Lower leg skin (tissue), 4 donors: ENCODE measurements at regions not wholly inside any gene's neighbourhood (a gene's known extent, or its start where the extent isn't known, plus 50 kb on each side); places are given as distances from the start of the nearest gene placed in this dataset.

ENCODE experiments used
- DNase-seq, 2 donors: peaks; one replicate each; pipeline ENCODE4 v3.0.0-alpha.2; 2019; ENCODE audit warnings: low spot score in 2 of 2
- H3K4me3 ChIP-seq: fragments of 200-600 bp; sonication (generic); 2 replicates; pipeline ENCODE4 v1.5.1; 2017; ENCODE audit warnings: mild to moderate bottlenecking, low read depth; ENCODE audit not compliant: poor library complexity, severe bottlenecking
- CTCF ChIP-seq, 3 donors: fragments of 450-650 bp; IDR thresholded peaks; one replicate each; pipeline ENCODE4 v1.5.1; 2016; ENCODE audit warnings: antibody characterized with exemption in 3 of 3, mild to moderate bottlenecking in 3 of 3, moderate library complexity in 2 of 3
- POLR2A ChIP-seq, 2 donors: fragments of 450-650 bp; IDR thresholded peaks; one replicate each; pipeline ENCODE4 v1.6.1; 2016 to 2017; ENCODE audit warnings: antibody characterized with exemption in 2 of 2, mild to moderate bottlenecking in 1 of 2, moderate library complexity in 1 of 2
- WGBS, 2 donors: methylation state at CpG; one replicate each; pipeline ENCODE4 v1.1.5; 2018; 5-methylcytosine and 5-hydroxymethylcytosine counted together
- intact Hi-C: fragments of 100-400 bp; cut with DNase I; formaldehyde crosslinking; loops from one replicate; pipeline ENCODE4 v1.15.0; 2023; ENCODE audit warnings: low total_unique reads

DNA sequence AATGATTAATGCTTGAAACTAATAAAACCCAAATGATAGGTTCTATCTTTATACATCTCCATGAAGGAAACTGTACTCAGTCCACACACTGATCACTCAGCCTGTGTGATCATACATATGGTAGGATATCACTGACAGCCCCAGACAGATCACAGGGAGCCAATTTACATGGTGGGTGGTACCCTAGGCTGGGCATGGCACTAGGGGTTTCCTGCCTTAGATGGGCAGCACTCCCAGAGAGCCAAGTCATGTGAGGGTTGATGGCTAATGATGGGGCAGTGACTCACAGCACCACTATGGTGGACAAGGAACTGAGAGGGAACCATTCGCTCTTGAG is 89.6 kb upstream of the PTPRR start:
- WGBS, 2 donors: 86 to 92% methylated on average over 1 of the region's 1 CpG
- TF ChIP-seq CTCF (IDR thresholded peaks at IDR 0.05): no peak
- no peak for TF ChIP-seq POLR2A (IDR thresholded peaks at IDR 0.05)
- DNase-seq: no peak
- H3K4me3 ChIP-seq: no peak overlapping the region
- intact Hi-C loops: loop anchor here (10.0 kb wide), 1 partner anchor 275 kb away; no protein-coding TSS in a partner anchor

GRCh38 chr12:71009430-71010142 is 89.0 kb upstream of the PTPRR start:
- 62 to 65% methylated on average over 6 of the region's 6 CpGs for WGBS, 2 donors
- no peak for DNase-seq
- TF ChIP-seq POLR2A (IDR thresholded peaks at IDR 0.05) (no peak), CTCF (IDR thresholded peaks at IDR 0.05) (no peak)
- intact Hi-C loops: loop anchor here (10.0 kb wide), 1 partner anchor 275 kb away; no protein-coding TSS in a partner anchor
- H3K4me3 ChIP-seq: no peak overlapping the region

GRCh38 chr12:71008616-71009015 is 88.1 kb upstream of the PTPRR start:
- 91 to 96% methylated on average over 2 of the region's 2 CpGs for WGBS, 2 donors
- no peak for TF ChIP-seq CTCF (IDR thresholded peaks at IDR 0.05)
- no peak for TF ChIP-seq POLR2A (IDR thresholded peaks at IDR 0.05)
- intact Hi-C loops: no loop called here
- H3K4me3 ChIP-seq: no peak overlapping the region
- no peak for DNase-seq

DNA sequence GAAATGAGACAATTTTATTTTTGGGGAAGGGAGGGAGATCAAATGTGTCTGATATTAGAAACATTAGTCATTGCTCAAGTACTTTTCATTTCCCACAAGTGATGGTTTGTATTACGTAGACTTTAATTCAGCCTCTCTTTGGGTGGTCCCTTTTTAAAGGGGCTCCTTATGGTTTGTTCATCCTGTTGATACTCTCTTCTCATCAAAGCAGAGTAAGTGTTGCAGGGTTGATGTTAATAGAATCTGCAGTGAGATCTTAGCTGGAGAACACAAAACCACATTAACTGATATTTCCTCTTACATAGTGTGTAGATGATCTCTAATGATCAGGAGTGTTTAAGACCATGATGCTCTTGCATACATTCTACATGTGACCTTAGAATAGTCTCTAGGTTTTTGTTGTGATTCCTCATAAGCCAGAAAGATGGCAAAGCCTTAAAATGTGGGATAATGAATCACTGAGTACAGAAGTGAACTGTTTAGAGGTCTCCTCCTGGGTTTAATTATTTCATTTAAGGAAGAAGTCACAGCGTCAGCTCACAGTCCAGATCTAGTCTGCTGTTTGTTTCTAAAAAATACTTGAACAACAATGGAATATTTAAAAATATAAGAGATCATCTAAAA is 87.4 kb upstream of the PTPRR start:
- intact Hi-C loops: no loop called here

DNA sequence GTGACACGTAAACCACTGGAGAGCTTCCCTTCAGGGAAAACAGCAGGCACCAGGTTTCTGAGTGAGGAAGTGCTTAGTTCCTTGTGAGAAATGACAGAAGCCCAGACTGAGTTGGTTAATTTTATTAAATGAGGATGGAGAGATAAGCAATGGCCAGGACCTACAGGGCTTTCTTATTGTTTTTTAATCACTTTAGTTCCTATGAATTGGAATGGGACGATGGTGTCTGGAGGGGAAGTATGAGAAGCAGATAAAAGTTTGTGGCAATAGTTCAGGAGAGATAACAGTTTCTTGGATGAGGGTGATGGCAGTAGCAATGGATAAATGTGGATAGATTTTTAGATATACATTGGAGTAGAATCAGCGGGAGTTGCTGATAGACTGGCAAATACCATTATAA is 86.5 kb upstream of the PTPRR start:
- intact Hi-C loops: no loop called here
- TF ChIP-seq CTCF (IDR thresholded peaks at IDR 0.05): no peak
- no peak for TF ChIP-seq POLR2A (IDR thresholded peaks at IDR 0.05)
- H3K4me3 ChIP-seq: no peak overlapping the region
- WGBS, 2 donors: 77 to 81% methylated on average over 3 of the region's 3 CpGs
- DNase-seq: no peak

More for the DNA sequence above, 87.4 kb upstream of the PTPRR start:
- DNase-seq: no peak
- 46 to 62% methylated on average over 2 of the region's 2 CpGs for WGBS, 2 donors
- TF ChIP-seq CTCF (IDR thresholded peaks at IDR 0.05) (no peak), POLR2A (IDR thresholded peaks at IDR 0.05) (no peak)
- H3K4me3 ChIP-seq: no peak overlapping the region
